ENCODE measurements at regions not wholly inside any gene's neighbourhood (a gene's known extent, or its start where the extent isn't known, plus 50 kb on each side); places are given as distances from the start of the nearest gene placed in this dataset.

- Histone ChIP-seq H3K27ac (no peak overlapping the region), H3K36me3 (no peaks in the 10 kb centered on the region), H3K9me3 (peaks cover 0 to 6% (median 0%) of the 10 kb centered on the region in 4 donors), H3K27me3 (no peaks in the 10 kb centered on the region), H3K4me1 (no peaks in the 10 kb centered on the region), H3K4me3 (no peak overlapping the region)
- TF ChIP-seq EP300 (IDR thresholded peaks at IDR 0.05) (no peak), CTCF (IDR thresholded peaks at IDR 0.05) (no peak), POLR2A (IDR thresholded peaks at IDR 0.05) (no peak)
- WGBS, 2 donors, result 41 to 54% methylated on average over 11 of the region's 11 CpGs
- DNase-seq (ENCODE audit: low spot score in 2 of 2), result no peak
Measured at GRCh38 chr1:29632806-29633615, 396.7 kb downstream of the PTPRU start.

GRCh38 chr1:29631836-29632805 is 395.8 kb downstream of the PTPRU start:
- no peak overlapping the region for H3K4me3 ChIP-seq
- no peak for TF ChIP-seq EP300 (IDR thresholded peaks at IDR 0.05)
- TF ChIP-seq POLR2A (IDR thresholded peaks at IDR 0.05), result no peak
- no peak for TF ChIP-seq CTCF (IDR thresholded peaks at IDR 0.05)
- no peak for DNase-seq (ENCODE audit: low spot score in 2 of 2)
- peaks cover 0 to 15% (median 0%) of the 10 kb centered on the region in 4 donors for H3K9me3 ChIP-seq
- no peaks in the 10 kb centered on the region for H3K27me3 ChIP-seq
- no peak overlapping the region for H3K27ac ChIP-seq
- H3K36me3 ChIP-seq, result no peaks in the 10 kb centered on the region
- H3K4me1 ChIP-seq, result no peaks in the 10 kb centered on the region
- WGBS, 2 donors, result 66 to 70% methylated on average over 9 of the region's 9 CpGs

- no peak overlapping the region for H3K4me3 ChIP-seq
- H3K27me3 ChIP-seq, result no peaks in the 10 kb centered on the region
- no peaks in the 10 kb centered on the region for H3K36me3 ChIP-seq
- H3K4me1 ChIP-seq, result no peaks in the 10 kb centered on the region
- DNase-seq (ENCODE audit: low spot score in 2 of 2), result no peak
- WGBS, 2 donors, result 18 to 29% methylated on average over 5 of the region's 5 CpGs
- TF ChIP-seq POLR2A (IDR thresholded peaks at IDR 0.05) (no peak), EP300 (IDR thresholded peaks at IDR 0.05) (no peak), CTCF (IDR thresholded peaks at IDR 0.05) (no peak)
- no peak overlapping the region for H3K27ac ChIP-seq
- peaks cover 0 to 15% (median 0%) of the 10 kb centered on the region in 4 donors for H3K9me3 ChIP-seq
Measured at GRCh38 chr1:29631361-29631760, 395.0 kb downstream of the PTPRU start.

DNA sequence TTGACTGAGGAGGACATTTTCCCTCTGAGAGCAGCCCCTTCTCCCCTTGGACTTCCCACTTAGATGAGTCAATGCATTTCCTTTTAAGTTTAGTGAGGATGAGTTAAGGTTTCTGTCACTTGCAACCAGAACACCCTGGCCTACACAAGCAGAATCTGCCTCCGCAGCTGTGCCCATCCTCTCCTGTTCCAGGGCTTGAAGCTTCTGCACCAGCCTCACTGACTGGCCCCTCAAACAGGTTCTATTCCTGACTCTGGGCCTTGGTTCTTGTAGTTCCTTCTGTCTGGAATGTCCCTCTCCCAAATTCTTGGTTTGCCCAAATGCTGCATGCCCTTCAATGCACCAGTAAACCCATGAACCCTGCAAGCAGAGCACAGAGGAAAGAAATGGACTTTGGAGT is 394.4 kb downstream of the PTPRU start:
- Histone ChIP-seq H3K4me1 (no peaks in the 10 kb centered on the region), H3K36me3 (no peaks in the 10 kb centered on the region), H3K4me3 (no peak overlapping the region), H3K27ac (no peak overlapping the region), H3K9me3 (peaks cover 0 to 15% (median 0%) of the 10 kb centered on the region in 4 donors), H3K27me3 (no peaks in the 10 kb centered on the region)
- no peak for DNase-seq (ENCODE audit: low spot score in 2 of 2)
- TF ChIP-seq EP300 (IDR thresholded peaks at IDR 0.05) (no peak), POLR2A (IDR thresholded peaks at IDR 0.05) (no peak), CTCF (IDR thresholded peaks at IDR 0.05) (no peak)
- 95 to 100% methylated on average over 1 of the region's 1 CpG for WGBS, 2 donors
